NT2/D1 (cell line): ENCODE measurements at regions not wholly inside any gene's neighbourhood (a gene's known extent, or its start where the extent isn't known, plus 50 kb on each side); places are given as distances from the start of the nearest gene placed in this dataset.

ENCODE experiments used
- SUZ12 ChIP-seq: IDR thresholded peaks from 2 replicates; pipeline ENCODE4 v1.6.1; 2011; ENCODE audit not compliant: insufficient read length, insufficient read depth; ENCODE audit errors: extremely low read depth
- YY1 ChIP-seq: IDR thresholded peaks from 2 replicates; pipeline ENCODE4 v1.6.1; 2011; ENCODE audit not compliant: insufficient read length, insufficient read depth
- ZNF274 ChIP-seq: IDR thresholded peaks from 2 replicates; pipeline ENCODE4 v1.6.1; 2011; ENCODE audit warnings: mild to moderate bottlenecking, low read depth, low read length

GRCh38 chr10:111831058-111831457 is 352.5 kb downstream of the GPAM start:
- TF ChIP-seq YY1 (no peak), ZNF274 (no peak), SUZ12 (no peak)
